ENCODE measurements at regions not wholly inside any gene's neighbourhood (a gene's known extent, or its start where the extent isn't known, plus 50 kb on each side); places are given as distances from the start of the nearest gene placed in this dataset.

GRCh38 chr1:76759171-76759860 is 108.0 kb upstream of the ST6GALNAC5 start:
- no peak for TF ChIP-seq CTCF (conservative IDR thresholded peaks at IDR 0.05; ENCODE audit: low read depth in 2 of 2)
- TF ChIP-seq REST (IDR thresholded peaks at IDR 0.05; ENCODE audit: unreplicated experiment): no peak
- TF ChIP-seq POLR2AphosphoS5 (IDR thresholded peaks at IDR 0.05; ENCODE audit: low read depth): no peak
- no peak for TF ChIP-seq EZH2phosphoT487 (IDR thresholded peaks at IDR 0.05; ENCODE audit: unreplicated experiment)
- no peak for TF ChIP-seq JUNB (IDR thresholded peaks at IDR 0.05; ENCODE audit: unreplicated experiment)
- no peak for TF ChIP-seq CREB1 (CRISPR knock-in tag; IDR thresholded peaks at IDR 0.05; ENCODE audit: low read depth)
- no peak for TF ChIP-seq EZH2 (IDR thresholded peaks at IDR 0.05; ENCODE audit: low read depth, unreplicated experiment)
- no peak for TF ChIP-seq ETS1 (IDR thresholded peaks at IDR 0.05)
